SH-SY5Y (cell line): ENCODE measurements at regions not wholly inside any gene's neighbourhood (a gene's known extent, or its start where the extent isn't known, plus 50 kb on each side); places are given as distances from the start of the nearest gene placed in this dataset.

Experiments used
- GATA2 ChIP-seq: IDR thresholded peaks from 2 replicates; pipeline ENCODE4 v1.6.1; 2011; ENCODE audit warnings: mild to moderate bottlenecking, low read depth, low read length
- GATA3 ChIP-seq: IDR thresholded peaks from 2 replicates; pipeline ENCODE4 v1.6.1; 2011; ENCODE audit warnings: low read depth, mild to moderate bottlenecking, low read length, moderate library complexity

DNA sequence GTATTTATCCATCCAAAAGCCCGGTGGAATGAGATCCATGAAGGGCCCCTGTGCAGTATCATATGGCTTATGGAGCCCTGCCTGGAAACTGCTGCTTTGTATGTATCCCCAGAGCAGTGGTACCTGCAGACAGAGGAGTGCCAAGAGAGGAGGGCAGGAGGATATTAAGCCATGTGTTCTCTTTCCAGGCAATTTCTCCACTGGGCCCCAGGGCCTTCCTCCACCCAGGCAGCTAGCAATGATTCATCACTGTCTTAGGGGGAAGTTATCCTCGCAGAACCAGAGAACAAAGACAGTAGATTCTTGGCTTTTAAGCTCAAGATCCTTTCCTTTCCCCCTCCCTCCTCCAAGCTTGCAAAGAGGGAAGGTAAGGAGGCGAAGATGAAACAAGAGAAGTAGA is 98.1 kb downstream of the LRRC30 start:
- TF ChIP-seq GATA2 (no peak), GATA3 (no peak)
